Muscle of leg (tissue), 3 donors: ENCODE measurements at regions not wholly inside any gene's neighbourhood (a gene's known extent, or its start where the extent isn't known, plus 50 kb on each side); places are given as distances from the start of the nearest gene placed in this dataset.

ENCODE experiments used
- DNase-seq: peaks from one replicate; pipeline ENCODE4 v3.0.0; 2013
- H3K27ac ChIP-seq: one replicate; pipeline ENCODE4 v1.5.1; 2013; ENCODE audit warnings: mild to moderate bottlenecking, low read length, control low read depth
- H3K27me3 ChIP-seq: one replicate; pipeline ENCODE4 v1.6.1; 2013; ENCODE audit warnings: low read length; ENCODE audit not compliant: control insufficient read depth, insufficient read depth
- H3K36me3 ChIP-seq: one replicate; pipeline ENCODE4 v1.6.1; 2013; ENCODE audit warnings: low read length; ENCODE audit not compliant: control insufficient read depth, insufficient read depth
- H3K4me1 ChIP-seq: one replicate; pipeline ENCODE4 v1.6.1; 2013; ENCODE audit warnings: low read length; ENCODE audit not compliant: control insufficient read depth, insufficient read depth
- H3K4me3 ChIP-seq: one replicate; pipeline ENCODE4 v1.5.1; 2013; ENCODE audit warnings: low read length, control low read depth
- H3K9me3 ChIP-seq: replicated peaks from 2 replicates; pipeline ENCODE4 v1.6.1; 2013; ENCODE audit warnings: low read depth, low read length; ENCODE audit not compliant: control insufficient read depth
- WGBS: methylation state at CpG from one replicate; pipeline ENCODE4 v1.1.5; 2013; ENCODE audit warnings: missing lambda C conversion rate; ENCODE audit not compliant: insufficient coverage; 5-methylcytosine and 5-hydroxymethylcytosine counted together

DNA sequence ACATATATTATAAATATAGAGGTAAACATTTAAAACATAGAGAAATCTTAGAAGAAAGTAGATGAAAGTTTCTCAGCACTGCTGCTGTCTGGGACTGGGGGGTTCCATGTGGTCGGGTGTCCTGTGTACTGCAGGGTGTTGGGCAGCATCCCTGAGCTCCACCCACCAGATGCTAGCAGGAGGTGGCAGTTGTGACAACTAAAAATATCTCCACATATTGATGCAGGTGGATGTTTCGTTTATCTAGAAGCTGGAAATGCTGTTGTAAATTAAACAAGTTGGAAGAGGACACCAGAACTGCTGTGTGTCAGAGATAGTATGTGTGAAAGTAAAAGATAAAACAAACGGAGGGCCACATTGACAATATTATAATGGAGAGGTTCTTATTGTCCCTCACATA, 297.1 kb upstream of the USP9Y start:
- Histone ChIP-seq H3K27ac (no peak overlapping the region), H3K27me3 (no peaks in the 10 kb centered on the region), H3K9me3 (no peaks in the 10 kb centered on the region), H3K4me1 (no peaks in the 10 kb centered on the region), H3K4me3 (no peak overlapping the region), H3K36me3 (no peaks in the 10 kb centered on the region)
- no CpG with 5 or more reads among the region's 3 CpGs for WGBS
- DNase-seq, result no peak

GRCh38 chrY:12408236-12408635, 292.8 kb upstream of the USP9Y start:
- Histone ChIP-seq H3K36me3 (no peaks in the 10 kb centered on the region), H3K27ac (no peak overlapping the region), H3K4me3 (no peak overlapping the region), H3K4me1 (no peaks in the 10 kb centered on the region), H3K9me3 (no peaks in the 10 kb centered on the region), H3K27me3 (no peaks in the 10 kb centered on the region)
- no CpG with 5 or more reads among the region's 3 CpGs for WGBS
- no peak for DNase-seq

DNA sequence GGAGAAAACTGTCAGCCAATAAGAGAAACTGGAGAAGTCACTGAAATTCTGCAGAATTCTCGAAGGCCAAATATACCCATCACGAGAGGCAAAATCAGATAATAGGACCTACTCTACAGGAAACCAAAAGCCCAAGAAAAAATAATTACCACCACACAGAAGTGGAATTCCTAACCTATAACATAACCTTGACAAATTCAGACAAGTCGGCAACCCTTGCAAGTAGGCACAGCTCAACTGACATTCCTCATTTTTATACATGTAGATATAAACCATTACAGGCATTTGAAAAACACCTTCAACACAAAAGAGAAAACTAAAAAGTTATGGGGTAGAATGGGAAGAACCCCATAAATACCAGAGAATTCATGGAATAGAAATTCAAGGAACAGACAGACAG, 290.3 kb upstream of the USP9Y start:
- H3K4me1 ChIP-seq, result no peaks in the 10 kb centered on the region
- no peaks in the 10 kb centered on the region for H3K36me3 ChIP-seq
- WGBS, result no CpG with 5 or more reads among the region's 3 CpGs
- DNase-seq, result no peak
- no peaks in the 10 kb centered on the region for H3K9me3 ChIP-seq
- H3K4me3 ChIP-seq, result no peak overlapping the region
- no peak overlapping the region for H3K27ac ChIP-seq
- H3K27me3 ChIP-seq, result no peaks in the 10 kb centered on the region

DNA sequence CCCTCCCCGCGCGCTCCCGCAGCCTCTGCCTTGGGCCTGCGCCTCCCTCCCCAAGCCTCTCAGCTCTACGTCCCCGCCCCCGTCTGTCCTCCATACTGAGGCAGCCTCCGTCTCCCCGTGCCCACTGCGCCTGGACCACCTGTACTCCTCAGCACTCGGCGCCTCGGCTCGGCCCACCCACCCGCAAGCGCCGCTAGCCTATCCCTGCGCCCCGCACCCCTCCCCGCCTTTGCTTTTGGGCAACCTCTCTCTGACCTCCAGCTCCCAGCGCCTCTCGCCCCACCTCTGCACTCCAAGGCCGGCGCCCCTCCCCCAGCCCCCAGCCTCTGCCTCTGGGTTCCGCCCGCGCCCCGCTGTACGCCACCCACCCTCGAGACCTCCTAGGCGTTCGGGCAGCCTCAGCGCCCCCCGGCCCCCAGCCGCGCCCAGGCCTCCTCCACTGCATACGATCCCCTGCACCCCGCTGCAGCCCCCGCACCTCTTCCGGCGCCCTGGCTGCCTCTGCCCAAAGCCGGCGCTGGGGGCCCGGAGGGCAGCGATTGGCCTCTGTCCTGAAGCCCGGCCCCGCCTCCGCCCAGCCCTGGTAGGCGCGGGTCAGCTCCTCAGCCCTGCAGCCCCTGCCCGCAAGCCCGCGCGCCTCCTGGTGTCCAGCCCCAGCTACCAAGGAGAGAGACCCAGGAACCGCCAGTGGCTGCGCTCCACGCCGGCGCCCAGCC, 279.8 kb upstream of the USP9Y start:
- H3K9me3 ChIP-seq, result no peaks in the 10 kb centered on the region
- no peaks in the 10 kb centered on the region for H3K36me3 ChIP-seq
- no CpG with 5 or more reads among the region's 60 CpGs for WGBS
- H3K4me1 ChIP-seq, result no peaks in the 10 kb centered on the region
- no peak overlapping the region for H3K27ac ChIP-seq
- no peak for DNase-seq
- H3K4me3 ChIP-seq, result no peak overlapping the region
- no peaks in the 10 kb centered on the region for H3K27me3 ChIP-seq

DNA sequence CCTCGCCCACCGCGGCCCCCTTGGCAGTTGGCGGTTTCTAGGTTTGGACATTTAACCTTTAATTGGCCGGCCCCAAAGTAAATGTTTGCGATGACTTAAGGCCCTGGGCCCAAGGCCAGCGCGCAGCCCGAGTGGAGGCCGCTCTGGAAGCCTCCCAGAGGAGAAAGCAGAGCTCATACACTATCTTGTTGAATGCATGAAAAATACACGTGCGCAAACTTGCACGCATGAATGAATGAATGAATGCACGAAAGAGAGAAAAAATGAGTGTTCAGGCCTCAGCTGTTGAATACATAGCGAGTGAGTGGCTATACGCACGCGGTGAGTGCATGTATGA, 279.3 kb upstream of the USP9Y start:
- no peaks in the 10 kb centered on the region for H3K9me3 ChIP-seq
- H3K27ac ChIP-seq, result no peak overlapping the region
- no peak for DNase-seq
- H3K4me1 ChIP-seq, result no peaks in the 10 kb centered on the region
- no peaks in the 10 kb centered on the region for H3K27me3 ChIP-seq
- H3K4me3 ChIP-seq, result no peak overlapping the region
- WGBS, result no CpG with 5 or more reads among the region's 18 CpGs
- no peaks in the 10 kb centered on the region for H3K36me3 ChIP-seq

DNA sequence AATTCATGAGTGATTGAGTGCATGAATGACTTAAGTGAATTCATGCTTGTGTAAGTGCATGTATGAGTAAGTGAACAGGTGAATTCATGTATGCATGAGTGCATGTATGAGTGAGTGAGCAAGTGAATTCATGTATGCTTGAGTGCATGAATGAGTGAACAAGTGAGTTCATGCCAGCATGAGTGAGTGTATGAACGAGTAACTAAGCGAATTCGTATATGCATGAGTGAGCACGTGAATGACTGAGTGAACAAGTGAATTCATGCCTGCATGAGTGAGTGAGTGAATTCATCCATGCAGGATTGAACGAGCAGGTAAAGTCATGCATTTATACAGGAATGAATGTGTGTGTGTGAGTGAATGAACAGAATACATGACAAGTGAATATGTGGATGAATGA, 278.5 kb upstream of the USP9Y start:
- Histone ChIP-seq H3K27me3 (no peaks in the 10 kb centered on the region), H3K4me1 (no peaks in the 10 kb centered on the region), H3K36me3 (no peaks in the 10 kb centered on the region), H3K4me3 (no peak overlapping the region), H3K27ac (no peak overlapping the region), H3K9me3 (no peaks in the 10 kb centered on the region)
- WGBS, result no CpG with 5 or more reads among the region's 5 CpGs
- no peak for DNase-seq

DNA sequence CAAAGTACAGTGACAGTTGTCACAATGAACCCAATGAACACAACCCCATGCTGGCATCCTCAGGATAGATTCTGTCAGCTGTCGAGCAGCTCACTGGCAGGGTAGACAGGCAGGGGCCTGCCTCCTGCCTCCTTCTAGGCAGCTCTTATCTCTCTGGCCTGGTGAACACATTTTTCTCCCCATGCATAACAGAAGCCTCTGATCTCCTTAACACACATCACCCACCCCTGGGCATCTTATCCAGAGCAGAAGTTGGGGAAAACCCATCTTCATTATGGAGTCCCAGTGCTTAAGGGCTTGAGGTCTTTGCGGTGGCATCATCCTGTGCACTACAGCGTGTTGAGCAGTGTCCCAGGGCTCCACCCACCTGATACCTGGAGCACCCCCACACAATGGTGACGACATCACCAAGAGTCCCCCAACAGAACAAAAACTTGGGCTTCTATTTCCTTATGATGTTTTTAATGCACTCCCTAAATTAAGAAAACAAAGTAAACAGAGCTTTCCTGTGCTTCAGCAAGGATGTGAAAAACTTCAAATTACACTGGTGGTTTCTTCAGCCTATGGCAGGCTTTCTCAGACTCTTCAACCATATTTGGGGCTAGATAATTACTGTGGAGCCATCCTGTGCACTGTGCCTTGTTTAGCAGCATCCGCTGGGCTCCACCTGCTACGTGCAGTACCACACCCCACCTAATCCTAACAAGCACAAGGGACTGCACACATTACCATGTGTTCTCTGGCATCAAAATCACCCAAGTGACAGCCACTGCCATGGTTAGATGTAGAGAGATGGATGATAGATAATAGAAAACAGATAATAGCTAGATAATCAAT, 277.4 kb upstream of the USP9Y start:
- no CpG with 5 or more reads among the region's 6 CpGs for WGBS
- Histone ChIP-seq H3K4me1 (no peaks in the 10 kb centered on the region), H3K36me3 (no peaks in the 10 kb centered on the region), H3K27me3 (no peaks in the 10 kb centered on the region), H3K9me3 (no peaks in the 10 kb centered on the region), H3K4me3 (no peak overlapping the region), H3K27ac (no peak overlapping the region)
- no peak for DNase-seq

DNA sequence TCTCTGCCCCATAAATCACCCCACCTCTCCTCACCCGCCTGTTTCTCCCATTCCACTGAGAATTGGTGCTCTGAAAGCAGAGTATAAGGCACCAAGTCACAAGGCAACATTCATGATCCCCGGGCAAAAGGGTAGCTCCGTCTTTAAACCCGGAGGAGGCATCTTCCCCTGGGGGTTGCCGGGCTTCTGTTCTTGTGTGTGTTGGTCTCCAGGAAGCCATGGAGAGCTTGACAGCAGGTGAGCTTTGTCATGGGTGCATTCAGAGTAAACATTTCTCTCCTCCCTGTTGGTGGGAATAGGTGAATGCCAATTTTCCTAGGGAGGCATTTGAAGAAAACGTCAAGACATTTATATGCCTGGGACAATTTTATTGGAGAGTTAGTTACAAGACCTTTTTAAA, 275.5 kb upstream of the USP9Y start:
- no CpG with 5 or more reads among the region's 6 CpGs for WGBS
- DNase-seq, result no peak

DNA sequence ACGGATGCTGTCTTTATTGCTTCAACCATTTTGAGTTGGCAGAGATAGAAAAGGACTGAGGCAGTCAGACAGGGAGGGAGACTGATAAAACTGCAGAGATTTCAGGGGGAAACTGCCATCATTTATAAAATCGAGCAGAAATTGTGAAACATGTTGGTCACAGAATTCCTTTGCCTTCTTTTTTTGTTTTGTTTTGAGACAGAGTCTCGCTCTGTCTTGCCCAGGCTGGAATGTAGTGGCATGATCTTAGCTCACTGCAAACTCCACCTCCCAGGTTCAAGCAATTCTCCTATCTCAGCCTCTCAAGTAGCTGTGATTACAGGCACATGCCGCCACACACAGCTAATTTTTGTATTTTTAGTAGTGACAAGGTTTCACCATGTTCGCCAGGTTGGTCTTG, 273.7 kb upstream of the USP9Y start:
- H3K27me3 ChIP-seq, result no peaks in the 10 kb centered on the region
- no peak for DNase-seq
- no CpG with 5 or more reads among the region's 5 CpGs for WGBS

More for the DNA sequence above, 275.5 kb upstream of the USP9Y start:
- Histone ChIP-seq H3K27ac (no peak overlapping the region), H3K36me3 (no peaks in the 10 kb centered on the region), H3K4me3 (no peak overlapping the region), H3K9me3 (no peaks in the 10 kb centered on the region), H3K27me3 (no peaks in the 10 kb centered on the region), H3K4me1 (no peaks in the 10 kb centered on the region)

DNA sequence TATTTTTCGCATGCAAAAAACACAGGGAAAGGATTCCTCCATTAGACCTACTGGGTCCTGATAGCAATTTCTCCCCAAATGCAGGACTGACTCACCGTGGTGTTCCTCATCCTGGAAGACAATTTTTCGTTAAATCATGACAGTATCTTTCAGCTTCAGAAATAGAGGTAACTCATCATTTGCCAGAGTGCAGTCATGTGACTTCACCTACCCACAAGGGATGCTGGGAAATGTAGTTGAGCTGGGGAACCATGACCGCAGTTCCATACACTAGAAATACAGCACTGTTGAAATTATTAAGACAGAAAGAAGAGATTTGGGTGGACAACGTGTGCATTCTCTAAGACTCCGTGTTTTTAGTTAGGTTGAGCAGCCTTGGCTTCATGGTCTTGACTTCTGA, 269.5 kb upstream of the USP9Y start:
- no peak overlapping the region for H3K27ac ChIP-seq
- no peak for DNase-seq
- H3K9me3 ChIP-seq, result no peaks in the 10 kb centered on the region
- H3K4me1 ChIP-seq, result no peaks in the 10 kb centered on the region
- H3K4me3 ChIP-seq, result no peak overlapping the region
- no peaks in the 10 kb centered on the region for H3K27me3 ChIP-seq
- H3K36me3 ChIP-seq, result no peaks in the 10 kb centered on the region
- WGBS, result no CpG with 5 or more reads among the region's 6 CpGs

More for the DNA sequence above, 273.7 kb upstream of the USP9Y start:
- H3K9me3 ChIP-seq, result no peaks in the 10 kb centered on the region
- H3K4me1 ChIP-seq, result no peaks in the 10 kb centered on the region
- H3K36me3 ChIP-seq, result no peaks in the 10 kb centered on the region
- H3K4me3 ChIP-seq, result no peak overlapping the region
- H3K27ac ChIP-seq, result no peak overlapping the region
